ENCODE measurements at regions not wholly inside any gene's neighbourhood (a gene's known extent, or its start where the extent isn't known, plus 50 kb on each side); places are given as distances from the start of the nearest gene placed in this dataset.
A peak's percentile ranks its signal among the peaks of the same experiment; 100 is the strongest.

- TF ChIP-seq POLR2A (IDR thresholded peaks at IDR 0.05), result no peak
- TF ChIP-seq POLR2AphosphoS5 (IDR thresholded peaks at IDR 0.05; ENCODE audit: insufficient read depth in 1 of 2, low read depth in 1 of 2), result peak; percentile 27 to 71
- no peak for TF ChIP-seq CTCF (IDR thresholded peaks at IDR 0.05)
These were observed 110.9 kb downstream of the ASB7 start for GRCh38 chr15:100713163-100713867.

Measured in vagina (tissue), 2 donors.